ENCODE measurements at regions not wholly inside any gene's neighbourhood (a gene's known extent, or its start where the extent isn't known, plus 50 kb on each side); places are given as distances from the start of the nearest gene placed in this dataset.

DNA sequence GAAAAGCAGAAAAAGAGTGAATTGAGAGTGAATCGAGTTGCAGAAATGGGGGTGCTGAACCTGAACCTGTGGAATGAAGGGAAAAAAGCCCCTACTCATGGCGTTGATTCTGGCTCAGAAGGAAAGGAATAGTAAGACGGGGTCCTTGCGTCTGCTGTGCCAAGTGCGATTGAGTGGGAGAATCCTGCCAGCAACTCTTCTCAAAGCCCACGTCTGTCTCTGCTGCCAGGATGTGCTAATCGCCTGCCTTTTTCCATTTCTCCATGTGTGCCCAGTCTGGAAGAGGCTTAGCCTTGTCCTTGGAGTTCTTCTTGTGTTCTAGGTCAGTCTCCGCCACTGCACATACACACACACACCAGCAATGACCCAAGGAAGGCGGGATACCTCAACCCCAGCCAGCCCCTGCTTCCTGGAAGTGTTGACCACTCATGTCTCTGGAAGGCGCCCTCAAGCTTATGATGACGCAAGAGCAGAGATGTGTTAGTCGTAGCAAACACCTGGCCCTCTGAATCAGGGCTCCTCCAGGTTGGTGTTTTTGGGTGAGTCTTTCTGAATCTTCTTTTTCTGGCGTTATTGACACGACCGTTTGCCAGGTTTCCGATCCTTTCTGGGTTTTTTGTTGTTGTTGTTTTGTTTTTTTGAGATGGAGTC lies 262.4 kb upstream of the PROK2 start:
- no peak overlapping the region for H3K27ac ChIP-seq (ENCODE audit: insufficient read depth, low read depth, low read length)
- FAIRE-seq (no peak), DNase-seq (ENCODE audit: low read depth, low spot score) (no peak)
- dilution Hi-C loops (cut with MboI; ENCODE audit: extremely low pct_ligation_motif_present, low sequenced_read_pairs): no loop called here
- no TSS peak for BruUV-seq (replicated peaks)
- no peaks in the 10 kb centered on the region for H3K79me2 ChIP-seq (ENCODE audit: control insufficient read depth, insufficient read depth, low read length)
- no peak overlapping the region for H3K4me3 ChIP-seq (replicated peaks in 1 of 3; ENCODE audit: insufficient read depth in 1 of 3, low read depth in 1 of 3, low read length in 3 of 3)
- no peaks in the 10 kb centered on the region for H3K4me1 ChIP-seq (ENCODE audit: control insufficient read depth, extremely low read depth, insufficient read depth, low read length)
- H3K36me3 ChIP-seq (ENCODE audit: control insufficient read depth in 2 of 2, extremely low read depth in 1 of 2, insufficient read depth in 2 of 2, low read length in 2 of 2): no peaks in the 10 kb centered on the region
- H3K9me1 ChIP-seq (replicated peaks; ENCODE audit: control insufficient read depth, extremely low read depth, insufficient read depth, low read length): no peaks in the 10 kb centered on the region
- H2AFZ ChIP-seq (ENCODE audit: low read depth, low read length): no peak overlapping the region
- H3K9ac ChIP-seq (replicated peaks; ENCODE audit: extremely low read depth, insufficient read depth, low read length): no peak overlapping the region
- no peaks in the 10 kb centered on the region for H3K27me3 ChIP-seq (ENCODE audit: control insufficient read depth in 2 of 2, insufficient read depth in 2 of 2, low read length in 2 of 2)
- H3K9me3 ChIP-seq (replicated peaks; ENCODE audit: control insufficient read depth, insufficient read depth, low read length): no peaks in the 10 kb centered on the region
- no peaks in the 10 kb centered on the region for H4K20me1 ChIP-seq (replicated peaks; ENCODE audit: control insufficient read depth, extremely low read depth, insufficient read depth, low read length)
- TF ChIP-seq POLR2AphosphoS5 (IDR thresholded peaks at IDR 0.05; ENCODE audit: insufficient read depth, low read depth, low read length): no peak
- no peak for TF ChIP-seq EZH2 (IDR thresholded peaks at IDR 0.05; ENCODE audit: borderline replicate concordance, low read depth, low read length, severe bottlenecking)
- no peak for TF ChIP-seq POLR2A (IDR thresholded peaks at IDR 0.05; ENCODE audit: low read depth, low read length)
- ChIA-PET CTCF (no interaction called here), POLR2A (no interaction called here)
- H3K4me2 ChIP-seq (ENCODE audit: insufficient read depth, low read length): no peak overlapping the region
- intact Hi-C loops (cut with micrococcal nuclease): no loop called here

DNA sequence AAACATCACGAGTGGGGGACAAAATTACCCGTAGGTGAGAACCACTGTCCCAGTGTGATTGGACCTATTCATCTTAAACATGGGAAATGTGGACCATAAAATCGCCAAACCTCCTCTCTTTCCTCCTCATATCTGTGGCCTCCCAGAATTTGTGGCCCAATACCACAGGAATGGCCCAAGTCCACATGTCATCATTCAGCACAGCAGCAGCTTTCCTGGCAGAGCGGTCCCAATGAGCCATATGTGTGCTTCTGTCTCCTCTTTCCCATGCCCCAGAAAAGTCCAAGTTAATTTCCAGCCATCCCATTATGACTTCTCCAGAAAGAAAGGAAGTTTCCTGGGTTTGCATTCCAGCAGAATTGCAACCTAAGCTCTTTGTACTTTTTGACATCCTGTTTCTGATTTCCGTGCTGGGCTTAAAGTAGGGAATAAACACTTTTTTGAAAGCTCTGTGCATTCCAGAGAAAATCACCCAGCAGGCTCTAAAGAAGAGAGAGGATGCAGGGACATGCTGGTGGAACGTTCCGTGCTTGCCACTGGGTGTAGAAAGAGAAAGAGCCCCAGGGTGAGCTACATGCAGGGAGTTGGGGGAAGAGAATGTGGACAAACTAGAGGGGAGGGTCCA lies 259.4 kb upstream of the PROK2 start:
- H3K9ac ChIP-seq (replicated peaks; ENCODE audit: extremely low read depth, insufficient read depth, low read length): no peak overlapping the region
- BruUV-seq (replicated peaks): no TSS peak
- DNase-seq (ENCODE audit: low read depth, low spot score): no peak

More for the DNA sequence above, 259.4 kb upstream of the PROK2 start:
- intact Hi-C loops (cut with micrococcal nuclease): no loop called here
- no peak overlapping the region for H2AFZ ChIP-seq (ENCODE audit: low read depth, low read length)
- H3K27ac ChIP-seq (ENCODE audit: insufficient read depth, low read depth, low read length): no peak overlapping the region
- dilution Hi-C loops (cut with MboI; ENCODE audit: extremely low pct_ligation_motif_present, low sequenced_read_pairs): no loop called here
- no peaks in the 10 kb centered on the region for H4K20me1 ChIP-seq (replicated peaks; ENCODE audit: control insufficient read depth, extremely low read depth, insufficient read depth, low read length)
- ChIA-PET POLR2A (no interaction called here), CTCF (no interaction called here)
- no peak overlapping the region for H3K4me3 ChIP-seq (replicated peaks in 1 of 3; ENCODE audit: insufficient read depth in 1 of 3, low read depth in 1 of 3, low read length in 3 of 3)
- H3K4me2 ChIP-seq (ENCODE audit: insufficient read depth, low read length): no peak overlapping the region
- H3K79me2 ChIP-seq (ENCODE audit: control insufficient read depth, insufficient read depth, low read length): no peaks in the 10 kb centered on the region
- no peak for FAIRE-seq
- no peaks in the 10 kb centered on the region for H3K9me1 ChIP-seq (replicated peaks; ENCODE audit: control insufficient read depth, extremely low read depth, insufficient read depth, low read length)
- no peaks in the 10 kb centered on the region for H3K4me1 ChIP-seq (ENCODE audit: control insufficient read depth, extremely low read depth, insufficient read depth, low read length)
- no peaks in the 10 kb centered on the region for H3K27me3 ChIP-seq (ENCODE audit: control insufficient read depth in 2 of 2, insufficient read depth in 2 of 2, low read length in 2 of 2)
- H3K36me3 ChIP-seq (ENCODE audit: control insufficient read depth in 2 of 2, extremely low read depth in 1 of 2, insufficient read depth in 2 of 2, low read length in 2 of 2): no peaks in the 10 kb centered on the region
- H3K9me3 ChIP-seq (replicated peaks; ENCODE audit: control insufficient read depth, insufficient read depth, low read length): no peaks in the 10 kb centered on the region
- TF ChIP-seq EZH2 (IDR thresholded peaks at IDR 0.05; ENCODE audit: borderline replicate concordance, low read depth, low read length, severe bottlenecking) (no peak), POLR2AphosphoS5 (IDR thresholded peaks at IDR 0.05; ENCODE audit: insufficient read depth, low read depth, low read length) (no peak), FOS (IDR thresholded peaks at IDR 0.05; ENCODE audit: borderline replicate concordance, insufficient read depth, low read length) (no peak), GATA2 (IDR thresholded peaks at IDR 0.05; ENCODE audit: insufficient read depth, insufficient read length, low read depth, low read length) (no peak), MYC (IDR thresholded peaks at IDR 0.05; ENCODE audit: low read depth, low read length) (no peak), JUN (IDR thresholded peaks at IDR 0.05; ENCODE audit: borderline replicate concordance, insufficient read depth, insufficient read length, low read depth) (no peak), POLR2A (IDR thresholded peaks at IDR 0.05; ENCODE audit: low read depth, low read length) (no peak)
- TF ChIP-seq, protein P1, sequence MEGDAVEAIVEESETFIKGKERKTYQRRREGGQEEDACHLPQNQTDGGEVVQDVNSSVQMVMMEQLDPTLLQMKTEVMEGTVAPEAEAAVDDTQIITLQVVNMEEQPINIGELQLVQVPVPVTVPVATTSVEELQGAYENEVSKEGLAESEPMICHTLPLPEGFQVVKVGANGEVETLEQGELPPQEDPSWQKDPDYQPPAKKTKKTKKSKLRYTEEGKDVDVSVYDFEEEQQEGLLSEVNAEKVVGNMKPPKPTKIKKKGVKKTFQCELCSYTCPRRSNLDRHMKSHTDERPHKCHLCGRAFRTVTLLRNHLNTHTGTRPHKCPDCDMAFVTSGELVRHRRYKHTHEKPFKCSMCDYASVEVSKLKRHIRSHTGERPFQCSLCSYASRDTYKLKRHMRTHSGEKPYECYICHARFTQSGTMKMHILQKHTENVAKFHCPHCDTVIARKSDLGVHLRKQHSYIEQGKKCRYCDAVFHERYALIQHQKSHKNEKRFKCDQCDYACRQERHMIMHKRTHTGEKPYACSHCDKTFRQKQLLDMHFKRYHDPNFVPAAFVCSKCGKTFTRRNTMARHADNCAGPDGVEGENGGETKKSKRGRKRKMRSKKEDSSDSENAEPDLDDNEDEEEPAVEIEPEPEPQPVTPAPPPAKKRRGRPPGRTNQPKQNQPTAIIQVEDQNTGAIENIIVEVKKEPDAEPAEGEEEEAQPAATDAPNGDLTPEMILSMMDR (IDR thresholded peaks at IDR 0.05; ENCODE audit: extremely low read depth in 1 of 2, insufficient read depth in 1 of 2, low read depth in 1 of 2, low read length in 2 of 2): no peak

All from endothelial cell of umbilical vein (primary cell).